Transverse colon (tissue), 4 donors: ENCODE measurements at regions not wholly inside any gene's neighbourhood (a gene's known extent, or its start where the extent isn't known, plus 50 kb on each side); places are given as distances from the start of the nearest gene placed in this dataset.

Experiments used
- DNase-seq: peaks from one replicate; pipeline ENCODE4 v3.0.0-alpha.2; 2019
- H3K27ac ChIP-seq, 4 donors: fragments of 200-600 bp; sonication (generic); 2 replicates each; pipeline ENCODE4 v1.5.1; 2016 to 2018; ENCODE audit warnings: inconsistent platforms in 4 of 4
- H3K27me3 ChIP-seq: fragments of 200-600 bp; sonication (generic); 2 replicates; pipeline ENCODE4 v1.5.1; 2017; ENCODE audit warnings: inconsistent platforms
- H3K36me3 ChIP-seq, 4 donors: fragments of 200-600 bp; sonication (generic); 2 replicates each; pipeline ENCODE4 v1.5.1; 2017 to 2019; ENCODE audit warnings: inconsistent platforms in 4 of 4
- H3K4me1 ChIP-seq, 4 donors: fragments of 200-600 bp; sonication (generic); 2 replicates each; pipeline ENCODE4 v1.5.1; 2017 to 2020; ENCODE audit warnings: inconsistent platforms in 4 of 4
- H3K4me3 ChIP-seq, 4 donors: fragments of 200-600 bp; sonication (generic); 1 replicate in 1 of 4; 2 replicates in 3 of 4; pipeline versions ENCODE4 v1.5.1 to v1.6.1; 2017 to 2019; ENCODE audit warnings: inconsistent platforms in 4 of 4
- H3K9me3 ChIP-seq, 2 donors: fragments of 200-600 bp; sonication (generic); 2 replicates each; pipeline ENCODE4 v1.5.1; 2017 to 2019; ENCODE audit warnings: inconsistent platforms in 2 of 2
- EP300 ChIP-seq: sonication (generic); formaldehyde crosslinking; IDR thresholded peaks from one replicate; pipeline ENCODE4 v1.6.1; 2017; ENCODE audit warnings: antibody characterized with exemption, low read depth
- POLR2A ChIP-seq: fragments of 450-650 bp; IDR thresholded peaks from one replicate; pipeline ENCODE4 v1.6.1; 2016; ENCODE audit warnings: antibody characterized with exemption, mild to moderate bottlenecking, moderate library complexity
- POLR2AphosphoS5 ChIP-seq, 3 donors: sonication (generic); formaldehyde crosslinking; IDR thresholded peaks; one replicate each; pipeline ENCODE4 v1.6.1; 2016; ENCODE audit warnings: antibody characterized with exemption in 3 of 3
- WGBS, 2 donors: methylation state at CpG; one replicate each; pipeline ENCODE4 v1.1.5; 2018; ENCODE audit warnings: low coverage in 1 of 2; 5-methylcytosine and 5-hydroxymethylcytosine counted together
- in situ Hi-C, 4 donors: fragments of 200-750 bp; cut with MboI; loops; one replicate each; pipeline versions ENCODE4 v1.15.0 to v1.15.1; 2017; ENCODE audit warnings: low sequenced_read_pairs in 3 of 4, low pct_ligation_motif_present in 1 of 4, low pct_unique_long_range_greater_than_20kb in 1 of 4
- intact Hi-C: fragments of 100-400 bp; cut with DNase I; formaldehyde crosslinking; loops from one replicate; pipeline ENCODE4 v1.15.1; 2023; ENCODE audit warnings: low total_unique reads
- TF ChIP-seq, protein P1 (sequence below), 5 experiments: fragments of 200-600 bp in 3 of 5; fragments of 450-650 bp in 2 of 5; sonication (generic) in 3 of 5; IDR thresholded peaks; 1 replicate in 2 of 5; 2 replicates in 3 of 5; pipeline ENCODE4 v1.5.1; 2016 to 2017; ENCODE audit warnings: antibody characterized with exemption in 5 of 5, inconsistent platforms in 3 of 5, mild to moderate bottlenecking in 2 of 5, moderate library complexity in 1 of 5

DNA sequence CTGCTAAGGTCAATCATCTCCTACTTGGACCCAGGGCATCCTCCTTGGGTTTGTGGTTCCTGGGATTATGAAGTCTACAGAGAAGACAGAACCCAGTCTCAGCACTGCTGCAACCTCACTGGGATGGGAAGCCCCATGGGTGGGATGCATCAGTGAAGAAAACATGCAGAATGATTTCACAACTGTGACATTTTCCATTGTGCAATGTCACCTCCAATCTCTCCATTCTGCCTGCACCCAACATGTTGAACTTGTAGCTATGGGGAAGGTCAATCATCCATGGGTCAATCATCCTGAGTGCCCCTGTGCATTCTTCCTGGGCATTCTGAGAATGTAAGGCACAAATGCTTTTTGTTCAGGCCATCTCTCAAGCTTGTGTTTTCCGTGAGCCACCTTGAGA is 1004.4 kb upstream of the TMEM132C start:
- H3K27ac ChIP-seq: no peak overlapping the region
- in situ Hi-C loops (no loop called here), intact Hi-C loops (no loop called here)
- DNase-seq: no peak
- no peak overlapping the region for H3K4me3 ChIP-seq
- 68% methylated on average over 1 of the region's 1 CpG; no CpG with 5 or more reads in 1 of the 2 donors for WGBS, 2 donors
- no peak for TF ChIP-seq EP300
- no peak for TF ChIP-seq POLR2A
- TF ChIP-seq POLR2AphosphoS5 (IDR thresholded peaks at IDR 0.05): no peak
- TF ChIP-seq, protein P1, sequence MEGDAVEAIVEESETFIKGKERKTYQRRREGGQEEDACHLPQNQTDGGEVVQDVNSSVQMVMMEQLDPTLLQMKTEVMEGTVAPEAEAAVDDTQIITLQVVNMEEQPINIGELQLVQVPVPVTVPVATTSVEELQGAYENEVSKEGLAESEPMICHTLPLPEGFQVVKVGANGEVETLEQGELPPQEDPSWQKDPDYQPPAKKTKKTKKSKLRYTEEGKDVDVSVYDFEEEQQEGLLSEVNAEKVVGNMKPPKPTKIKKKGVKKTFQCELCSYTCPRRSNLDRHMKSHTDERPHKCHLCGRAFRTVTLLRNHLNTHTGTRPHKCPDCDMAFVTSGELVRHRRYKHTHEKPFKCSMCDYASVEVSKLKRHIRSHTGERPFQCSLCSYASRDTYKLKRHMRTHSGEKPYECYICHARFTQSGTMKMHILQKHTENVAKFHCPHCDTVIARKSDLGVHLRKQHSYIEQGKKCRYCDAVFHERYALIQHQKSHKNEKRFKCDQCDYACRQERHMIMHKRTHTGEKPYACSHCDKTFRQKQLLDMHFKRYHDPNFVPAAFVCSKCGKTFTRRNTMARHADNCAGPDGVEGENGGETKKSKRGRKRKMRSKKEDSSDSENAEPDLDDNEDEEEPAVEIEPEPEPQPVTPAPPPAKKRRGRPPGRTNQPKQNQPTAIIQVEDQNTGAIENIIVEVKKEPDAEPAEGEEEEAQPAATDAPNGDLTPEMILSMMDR (IDR thresholded peaks at IDR 0.05): no peak
- H3K27me3 ChIP-seq: no peaks in the 10 kb centered on the region
- H3K9me3 ChIP-seq: no peaks in the 10 kb centered on the region
- H3K4me1 ChIP-seq: no peaks in the 10 kb centered on the region
- no peaks in the 10 kb centered on the region for H3K36me3 ChIP-seq

DNA sequence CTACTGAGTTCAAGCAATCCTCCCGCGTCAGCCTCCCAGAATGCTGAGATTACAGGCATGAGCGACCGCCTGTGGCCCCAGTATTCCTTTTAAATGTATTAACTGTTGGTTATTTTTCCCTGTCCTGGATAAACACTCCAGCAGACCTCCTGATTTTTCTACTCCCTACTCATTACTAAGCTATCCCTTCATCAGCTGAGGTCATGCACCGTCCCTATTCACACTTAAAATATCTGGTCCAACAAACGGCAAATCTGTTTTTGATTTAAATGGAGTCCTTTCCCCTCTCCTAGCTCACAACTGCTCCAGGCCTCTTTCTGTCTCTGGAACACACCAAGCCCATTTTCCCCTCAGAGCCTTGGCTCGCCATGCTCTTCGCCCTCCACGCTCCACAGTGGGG is 1003.3 kb upstream of the TMEM132C start:
- no peak for TF ChIP-seq EP300
- intact Hi-C loops: no loop called here
- no peaks in the 10 kb centered on the region for H3K27me3 ChIP-seq
- no peaks in the 10 kb centered on the region for H3K9me3 ChIP-seq
- H3K4me3 ChIP-seq: no peak overlapping the region
- H3K27ac ChIP-seq: no peak overlapping the region
- no peaks in the 10 kb centered on the region for H3K36me3 ChIP-seq
- in situ Hi-C loops: no loop called here
- WGBS, 2 donors: 95% methylated on average over 7 to 9 of the region's 9 CpGs
- no peak for DNase-seq
- no peaks in the 10 kb centered on the region for H3K4me1 ChIP-seq

DNA sequence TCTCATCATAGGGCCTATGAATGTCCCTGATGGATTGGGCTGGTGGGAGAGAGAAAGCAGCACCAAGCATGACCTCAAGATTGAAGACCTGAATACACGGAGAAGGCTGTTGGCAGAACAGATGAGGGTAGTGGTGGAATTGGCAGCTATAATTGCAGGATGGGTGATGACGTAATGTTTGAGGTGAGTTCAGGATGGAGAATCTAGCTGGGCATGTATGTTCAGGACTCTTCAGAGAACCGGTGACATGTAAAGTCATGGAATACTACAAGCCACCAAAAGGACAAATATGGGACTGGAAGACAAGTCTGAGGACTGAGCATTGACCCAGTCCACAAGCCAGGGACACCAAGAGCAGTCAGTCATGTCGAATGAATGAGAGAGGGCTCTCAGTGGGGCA is 999.8 kb upstream of the TMEM132C start:
- TF ChIP-seq POLR2AphosphoS5 (IDR thresholded peaks at IDR 0.05): no peak
- TF ChIP-seq EP300: no peak
- TF ChIP-seq, protein P1 (IDR thresholded peaks at IDR 0.05): no peak
- no peak for TF ChIP-seq POLR2A
- DNase-seq: no peak
- Histone ChIP-seq H3K36me3 (no peaks in the 10 kb centered on the region), H3K4me3 (no peak overlapping the region), H3K27me3 (no peaks in the 10 kb centered on the region), H3K9me3 (no peaks in the 10 kb centered on the region), H3K4me1 (no peaks in the 10 kb centered on the region), H3K27ac (no peak overlapping the region)
- in situ Hi-C loops: no loop called here
- WGBS, 2 donors: 80 to 85% methylated on average over 4 of the region's 4 CpGs
- intact Hi-C loops: no loop called here

DNA sequence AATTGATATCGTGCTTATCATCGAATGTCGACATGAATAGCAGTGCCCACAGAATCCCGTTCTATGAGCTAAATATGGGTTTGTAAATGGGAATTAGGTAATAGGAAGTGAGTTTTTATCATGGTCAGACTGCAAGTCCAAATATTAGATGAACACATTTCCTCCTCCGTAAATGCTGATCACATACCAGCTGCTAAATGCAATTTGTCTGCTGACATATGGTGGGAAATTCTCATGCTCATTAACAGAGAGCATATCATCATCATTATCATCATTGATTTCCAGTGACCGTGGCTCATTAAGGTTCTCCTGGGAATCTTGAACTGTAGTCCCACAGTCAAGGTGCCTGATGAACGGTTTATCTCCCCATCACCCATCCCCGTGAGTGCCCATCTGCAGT is 998.8 kb upstream of the TMEM132C start:
- no peaks in the 10 kb centered on the region for H3K36me3 ChIP-seq
- intact Hi-C loops (no loop called here), in situ Hi-C loops (no loop called here)
- DNase-seq: no peak
- TF ChIP-seq, protein P1 (IDR thresholded peaks at IDR 0.05): no peak
- TF ChIP-seq POLR2A: no peak
- TF ChIP-seq POLR2AphosphoS5 (IDR thresholded peaks at IDR 0.05): no peak
- no peak for TF ChIP-seq EP300
- no peaks in the 10 kb centered on the region for H3K9me3 ChIP-seq
- H3K4me3 ChIP-seq: no peak overlapping the region
- no peaks in the 10 kb centered on the region for H3K27me3 ChIP-seq
- H3K27ac ChIP-seq: no peak overlapping the region
- no peaks in the 10 kb centered on the region for H3K4me1 ChIP-seq
- 82 to 90% methylated on average over 3 to 8 of the region's 8 CpGs for WGBS, 2 donors

DNA sequence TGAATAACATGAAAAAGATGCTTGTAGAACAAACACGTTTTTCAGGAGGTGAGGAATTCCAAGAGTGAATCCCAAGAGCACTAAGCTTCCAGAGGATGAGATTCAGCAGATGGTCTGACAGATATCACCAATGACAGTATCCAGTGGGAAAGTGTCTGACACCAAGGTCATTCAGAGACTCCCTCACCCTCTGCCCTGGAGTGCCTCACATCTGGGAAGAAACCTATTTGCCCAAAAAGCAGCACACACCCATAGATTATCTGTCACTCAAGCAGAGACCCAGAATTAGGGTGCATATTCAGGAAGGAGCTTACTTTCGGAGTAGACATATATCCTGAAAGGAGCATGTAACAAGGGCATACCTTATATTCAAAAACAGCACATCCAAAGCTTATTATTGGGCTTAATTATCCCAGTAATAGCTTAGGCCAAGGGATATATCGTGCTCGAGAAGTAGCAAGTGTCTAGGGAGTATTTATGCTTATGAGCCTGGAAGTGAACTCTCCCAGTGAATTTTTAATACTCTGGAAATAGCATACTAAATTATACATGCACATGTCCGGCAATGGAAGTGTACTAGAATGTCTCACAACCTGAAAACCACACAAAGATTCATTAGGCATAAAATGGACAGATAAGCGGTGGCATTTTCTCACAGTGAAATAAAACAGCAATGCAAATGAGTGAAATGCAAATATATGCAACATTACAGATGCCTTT is 998.1 kb upstream of the TMEM132C start:
- WGBS, 2 donors: 69 to 89% methylated on average over 5 to 6 of the region's 6 CpGs
- Histone ChIP-seq H3K9me3 (no peaks in the 10 kb centered on the region), H3K4me1 (no peaks in the 10 kb centered on the region), H3K4me3 (no peak overlapping the region), H3K27ac (no peak overlapping the region), H3K36me3 (no peaks in the 10 kb centered on the region), H3K27me3 (no peaks in the 10 kb centered on the region)
- no peak for TF ChIP-seq POLR2A
- TF ChIP-seq EP300: no peak
- TF ChIP-seq, protein P1 (IDR thresholded peaks at IDR 0.05): no peak
- no peak for TF ChIP-seq POLR2AphosphoS5 (IDR thresholded peaks at IDR 0.05)
- no peak for DNase-seq
- in situ Hi-C loops: no loop called here
- intact Hi-C loops: no loop called here
